NCI-H146 (cell line): ENCODE measurements at regions not wholly inside any gene's neighbourhood (a gene's known extent, or its start where the extent isn't known, plus 50 kb on each side); places are given as distances from the start of the nearest gene placed in this dataset.

Experiments used
- DNase-seq: peaks from one replicate; lab custom pipeline; 2025; lab: John Stamatoyannopoulos, UW

- peak; percentile 48 for DNase-seq
These were observed 104.5 kb upstream of the TAF1B start for GRCh38 chr2:9738535-9739496.

- DNase-seq, result peak; percentile 54
These were observed 103.7 kb upstream of the TAF1B start for GRCh38 chr2:9739531-9739964.

GRCh38 chr2:9740382-9741073 lies 102.7 kb upstream of the TAF1B start:
- no peak for DNase-seq

GRCh38 chr2:9741110-9741509 lies 102.2 kb upstream of the TAF1B start:
- no peak for DNase-seq

GRCh38 chr2:9742601-9743000 lies 100.7 kb upstream of the TAF1B start:
- no peak for DNase-seq

- DNase-seq, result no peak
These were observed 98.8 kb upstream of the TAF1B start for GRCh38 chr2:9744256-9745004.

- DNase-seq, result no peak
These were observed 97.9 kb upstream of the TAF1B start for GRCh38 chr2:9745153-9745899.

GRCh38 chr2:9747396-9747795 lies 95.9 kb upstream of the TAF1B start:
- DNase-seq, result no peak

- no peak for DNase-seq
These were observed 94.7 kb upstream of the TAF1B start for GRCh38 chr2:9748577-9748976.

GRCh38 chr2:9749546-9750223 lies 93.6 kb upstream of the TAF1B start:
- DNase-seq, result no peak

- no peak for DNase-seq
These were observed 92.8 kb upstream of the TAF1B start for GRCh38 chr2:9750224-9751215.

- DNase-seq, result no peak
These were observed 91.4 kb upstream of the TAF1B start for GRCh38 chr2:9751831-9752230.

- no peak for DNase-seq
These were observed 90.6 kb upstream of the TAF1B start for GRCh38 chr2:9752441-9753275.

- peak; percentile 20 for DNase-seq
These were observed 90.0 kb upstream of the TAF1B start for GRCh38 chr2:9753276-9753600.

- DNase-seq, result peak; percentile 32
These were observed 89.4 kb upstream of the TAF1B start for GRCh38 chr2:9753665-9754531.

GRCh38 chr2:9754532-9754887 lies 88.8 kb upstream of the TAF1B start:
- no peak for DNase-seq

GRCh38 chr2:9755008-9755407 lies 88.3 kb upstream of the TAF1B start:
- DNase-seq, result no peak

GRCh38 chr2:9755638-9756037 lies 87.6 kb upstream of the TAF1B start:
- no peak for DNase-seq
